ENCODE measurements at regions not wholly inside any gene's neighbourhood (a gene's known extent, or its start where the extent isn't known, plus 50 kb on each side); places are given as distances from the start of the nearest gene placed in this dataset.
"Not testable (repeated sequence)": the region's sequence is repeated elsewhere in the genome, so short reads cannot be mapped to it uniquely, and the experiment has no call there.

GRCh38 chr10:44105696-44106095 lies 279.2 kb downstream of the CXCL12 start:
- no peak overlapping the region for H3K4me3 ChIP-seq (ENCODE audit: low read length)
- TF ChIP-seq, protein P1, sequence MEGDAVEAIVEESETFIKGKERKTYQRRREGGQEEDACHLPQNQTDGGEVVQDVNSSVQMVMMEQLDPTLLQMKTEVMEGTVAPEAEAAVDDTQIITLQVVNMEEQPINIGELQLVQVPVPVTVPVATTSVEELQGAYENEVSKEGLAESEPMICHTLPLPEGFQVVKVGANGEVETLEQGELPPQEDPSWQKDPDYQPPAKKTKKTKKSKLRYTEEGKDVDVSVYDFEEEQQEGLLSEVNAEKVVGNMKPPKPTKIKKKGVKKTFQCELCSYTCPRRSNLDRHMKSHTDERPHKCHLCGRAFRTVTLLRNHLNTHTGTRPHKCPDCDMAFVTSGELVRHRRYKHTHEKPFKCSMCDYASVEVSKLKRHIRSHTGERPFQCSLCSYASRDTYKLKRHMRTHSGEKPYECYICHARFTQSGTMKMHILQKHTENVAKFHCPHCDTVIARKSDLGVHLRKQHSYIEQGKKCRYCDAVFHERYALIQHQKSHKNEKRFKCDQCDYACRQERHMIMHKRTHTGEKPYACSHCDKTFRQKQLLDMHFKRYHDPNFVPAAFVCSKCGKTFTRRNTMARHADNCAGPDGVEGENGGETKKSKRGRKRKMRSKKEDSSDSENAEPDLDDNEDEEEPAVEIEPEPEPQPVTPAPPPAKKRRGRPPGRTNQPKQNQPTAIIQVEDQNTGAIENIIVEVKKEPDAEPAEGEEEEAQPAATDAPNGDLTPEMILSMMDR (conservative IDR thresholded peaks at IDR 0.05; ENCODE audit: low read depth, low read length): no peak
- DNase-seq (ENCODE audit: low read depth): no peak

DNA sequence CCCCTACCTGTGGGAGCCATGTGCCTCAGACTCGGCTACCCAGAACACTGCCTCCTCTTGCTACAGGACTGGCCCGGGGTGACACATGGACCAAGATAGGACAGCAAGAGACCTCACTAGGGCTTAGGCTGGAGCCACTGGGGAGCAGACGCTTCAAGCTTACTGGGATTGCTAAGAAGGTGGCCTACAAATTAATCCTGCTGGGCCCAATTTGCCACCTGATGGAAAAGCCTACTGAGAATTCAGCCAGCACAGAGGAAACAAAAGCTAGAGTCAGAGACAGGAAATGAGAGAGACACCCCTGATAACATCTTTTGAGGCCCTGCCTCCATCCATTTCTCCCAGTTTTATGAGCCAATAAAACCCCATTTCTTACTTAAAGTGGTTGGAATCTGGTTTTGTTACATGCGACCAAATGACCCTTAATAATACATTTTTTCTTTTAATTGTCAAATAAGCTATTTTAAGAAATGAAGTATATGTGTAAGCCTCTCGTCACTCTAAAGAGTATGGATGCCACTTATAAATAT lies 282.1 kb downstream of the CXCL12 start:
- TF ChIP-seq, protein P1 (conservative IDR thresholded peaks at IDR 0.05; ENCODE audit: low read depth, low read length): no peak
- H3K4me3 ChIP-seq (ENCODE audit: low read length): no peak overlapping the region
- DNase-seq (ENCODE audit: low read depth): no peak

DNA sequence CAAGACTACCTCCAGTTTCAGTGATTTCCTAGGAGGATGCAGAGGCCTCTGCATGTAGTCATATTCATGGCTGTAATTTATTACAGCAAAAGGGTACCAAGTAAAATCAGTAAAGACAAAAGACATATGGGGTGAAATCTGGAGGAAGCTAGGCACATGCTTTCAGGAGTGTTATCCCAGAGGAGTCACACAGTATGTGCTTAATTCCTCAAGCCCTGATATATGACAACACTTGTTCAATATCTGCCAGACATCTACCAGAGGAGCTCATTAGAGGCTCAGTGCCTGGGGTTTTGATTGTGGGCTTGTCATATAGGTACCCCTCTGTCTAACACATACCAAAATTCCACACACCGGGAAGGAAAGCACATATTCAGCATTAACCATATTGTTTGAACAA lies 283.8 kb downstream of the CXCL12 start:
- no peak overlapping the region for H3K4me3 ChIP-seq (ENCODE audit: low read length)
- TF ChIP-seq, protein P1 (conservative IDR thresholded peaks at IDR 0.05; ENCODE audit: low read depth, low read length): no peak
- DNase-seq (ENCODE audit: low read depth): no peak

- H3K4me3 ChIP-seq (ENCODE audit: low read length): no peak overlapping the region
- TF ChIP-seq, protein P1 (conservative IDR thresholded peaks at IDR 0.05; ENCODE audit: low read depth, low read length): no peak
- no peak for DNase-seq (ENCODE audit: low read depth)
These were observed 285.4 kb downstream of the CXCL12 start for GRCh38 chr10:44099511-44099910.

- H3K4me3 ChIP-seq (ENCODE audit: low read length); DNase-seq (ENCODE audit: low read depth): not testable (repeated sequence)
These were observed 288.7 kb downstream of the CXCL12 start for GRCh38 chr10:44096217-44096616.

DNA sequence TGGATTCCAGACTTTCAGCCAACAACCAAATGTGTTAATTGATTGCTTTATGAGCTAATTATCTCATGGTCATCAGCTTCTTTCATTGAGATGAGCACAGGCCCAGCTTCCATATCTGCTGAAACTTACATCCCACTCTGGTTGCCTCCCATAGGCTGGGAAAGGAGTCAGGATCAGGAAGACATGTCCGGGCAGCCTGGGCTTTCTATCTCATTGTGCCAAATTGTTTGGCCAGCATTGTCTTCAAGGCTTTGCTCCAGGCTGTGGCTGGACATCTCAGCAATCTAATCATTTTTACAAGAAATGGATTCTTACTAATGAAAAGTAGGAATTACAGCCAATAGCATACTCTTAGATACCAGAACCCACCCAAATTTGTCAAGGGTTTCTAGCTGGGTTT lies 295.2 kb downstream of the CXCL12 start:
- H3K4me3 ChIP-seq (ENCODE audit: low read length): no peak overlapping the region
- no peak for DNase-seq (ENCODE audit: low read depth)
- TF ChIP-seq, protein P1 (conservative IDR thresholded peaks at IDR 0.05; ENCODE audit: low read depth, low read length): no peak

GRCh38 chr10:44087403-44087802 lies 297.5 kb downstream of the CXCL12 start:
- DNase-seq (ENCODE audit: low read depth): no peak
- TF ChIP-seq, protein P1 (conservative IDR thresholded peaks at IDR 0.05; ENCODE audit: low read depth, low read length): no peak
- H3K4me3 ChIP-seq (ENCODE audit: low read length): no peak overlapping the region
